ENCODE measurements at regions not wholly inside any gene's neighbourhood (a gene's known extent, or its start where the extent isn't known, plus 50 kb on each side); places are given as distances from the start of the nearest gene placed in this dataset.

DNA sequence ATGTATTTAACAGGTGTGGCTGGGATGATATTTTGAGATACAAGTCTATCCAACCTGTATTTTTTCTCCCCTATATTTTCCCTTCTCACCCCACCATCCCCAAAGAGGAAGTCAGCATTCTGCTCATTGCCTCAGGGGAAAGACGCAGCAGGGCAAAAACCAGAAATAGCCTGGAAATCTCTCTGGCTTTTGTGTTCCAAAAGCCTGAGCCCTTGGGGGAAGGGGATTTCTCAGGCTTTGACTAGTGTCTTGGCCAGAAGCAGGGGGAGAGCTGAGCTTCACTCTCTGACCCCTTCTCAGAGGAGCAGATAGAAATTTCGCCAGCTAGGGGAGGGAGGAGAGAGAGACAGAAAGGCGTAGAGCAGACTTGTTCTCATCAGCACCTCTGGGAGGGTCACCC, 244.7 kb downstream of the RRAGC start:
- Histone ChIP-seq H3K9me3 (ENCODE audit: control insufficient read depth, low read depth, low read length) (no peaks in the 10 kb centered on the region), H3K4me2 (ENCODE audit: insufficient read depth, insufficient read length, low read length) (no peak overlapping the region), H4K8ac (replicated peaks; ENCODE audit: insufficient read length, low read depth, low read length) (no peak overlapping the region), H4K5ac (ENCODE audit: insufficient read length, low read depth, low read length) (no peak overlapping the region), H2BK120ac (ENCODE audit: low read depth, low read length, poor library complexity, severe bottlenecking) (no peak overlapping the region), H3K4me1 (ENCODE audit: insufficient read depth, low read length) (no peaks in the 10 kb centered on the region), H3K79me1 (ENCODE audit: insufficient read depth, low read depth, low read length, poor library complexity, severe bottlenecking) (no peaks in the 10 kb centered on the region), H3K9ac (ENCODE audit: extremely low read depth, insufficient read length, low read length) (no peak overlapping the region), H2BK15ac (ENCODE audit: low read depth, low read length) (no peak overlapping the region), H3K27ac (ENCODE audit: insufficient read length, low read depth, low read length) (no peak overlapping the region), H2BK20ac (ENCODE audit: low read depth, low read length, poor library complexity, severe bottlenecking) (no peak overlapping the region), H3K56ac (ENCODE audit: insufficient read length, low read depth, low read length) (no peak overlapping the region), H2AK5ac (ENCODE audit: insufficient read length, low read length) (no peak overlapping the region), H3K23ac (ENCODE audit: insufficient read length, low read depth, low read length) (no peak overlapping the region), H3T11ph (ENCODE audit: low read length) (no peak overlapping the region), H3K18ac (ENCODE audit: insufficient read length, low read depth, low read length) (no peak overlapping the region), H2BK12ac (ENCODE audit: insufficient read length, low read depth, low read length) (no peak overlapping the region), H3K79me2 (ENCODE audit: insufficient read depth, low read length) (no peaks in the 10 kb centered on the region), H3K4ac (ENCODE audit: low read depth, low read length) (no peak overlapping the region), H2AFZ (ENCODE audit: low read length) (no peak overlapping the region), H2BK5ac (ENCODE audit: insufficient read length, low read length) (no peak overlapping the region), H4K91ac (ENCODE audit: insufficient read length, low read depth, low read length) (no peak overlapping the region), H3K27me3 (ENCODE audit: insufficient read depth, low read length) (no peaks in the 10 kb centered on the region), H4K20me1 (ENCODE audit: control insufficient read depth, insufficient read depth, insufficient read length) (no peaks in the 10 kb centered on the region), H3K23me2 (ENCODE audit: insufficient read length, low read depth, low read length, poor library complexity, severe bottlenecking) (no peaks in the 10 kb centered on the region), H3K14ac (ENCODE audit: insufficient read depth, low read length) (no peak overlapping the region)
- Mint-ChIP-seq H3K4me3 (0 out of 5 replicates have a peak overlapping the region, but pooled peaks of 1 of the 2 experiments have one; percentile 33), H3K9me3 (peaks cover 6 to 9% of the 10 kb centered on the region in 2 experiments), H3K4me1 (peaks cover 9% of the 10 kb centered on the region in 2 experiments), H3K27me3 (ENCODE audit: low read depth) (peaks cover 12% of the 10 kb centered on the region), H3K27ac (no peak overlapping the region), H3K36me3 (ENCODE audit: insufficient read depth in 1 of 3, low read depth in 3 of 3) (peaks cover 4 to 10% (median 6%) of the 10 kb centered on the region in 3 experiments; a peak in 5 of 7 replicates)
- TF ChIP-seq CTCF (conservative IDR thresholded peaks at IDR 0.05) = no peak
- no peak for DNase-seq
- WGBS (ENCODE audit: extremely low coverage, insufficient read length, low lambda C conversion rate) = no CpG with 5 or more reads among the region's 3 CpGs

All from H9 (cell line).